H1 (cell line): ENCODE measurements at regions not wholly inside any gene's neighbourhood (a gene's known extent, or its start where the extent isn't known, plus 50 kb on each side); places are given as distances from the start of the nearest gene placed in this dataset.

Source experiments
- BCL11A ChIP-seq, 2 experiments: IDR thresholded peaks; one replicate each; pipeline ENCODE4 v1.6.1; 2011; ENCODE audit warnings: low read depth in 2 of 2, low read length in 2 of 2, mild to moderate bottlenecking in 2 of 2
- CEBPB ChIP-seq: IDR thresholded peaks from 2 replicates; pipeline ENCODE4 v1.6.1; 2012; ENCODE audit warnings: low read depth, low read length
- GTF2F1 ChIP-seq: IDR thresholded peaks from 2 replicates; pipeline ENCODE4 v1.6.1; 2012; ENCODE audit warnings: low read depth, low read length, improper control_type of control experiment, borderline replicate concordance
- NANOG ChIP-seq: IDR thresholded peaks from 2 replicates; pipeline ENCODE4 v1.6.1; 2011; ENCODE audit warnings: low read length, low read depth, mild to moderate bottlenecking, inconsistent platforms; ENCODE audit not compliant: insufficient read depth, poor library complexity, severe bottlenecking
- SIX5 ChIP-seq: IDR thresholded peaks from 2 replicates; pipeline ENCODE4 v1.6.1; 2011; ENCODE audit warnings: mild to moderate bottlenecking, low read depth, low read length
- SP2 ChIP-seq: IDR thresholded peaks from 2 replicates; pipeline ENCODE4 v1.6.1; 2012; ENCODE audit warnings: mild to moderate bottlenecking, low read length, inconsistent platforms
- SP4 ChIP-seq: IDR thresholded peaks from 2 replicates; pipeline ENCODE4 v1.6.1; 2012; ENCODE audit warnings: low read length, inconsistent platforms
- YY1 ChIP-seq: IDR thresholded peaks from 2 replicates; pipeline ENCODE4 v1.6.1; 2011; ENCODE audit warnings: low read depth, mild to moderate bottlenecking, low read length
- TF ChIP-seq, protein P1 (sequence below): IDR thresholded peaks from 2 replicates; pipeline ENCODE4 v1.6.1; 2011; ENCODE audit warnings: low read length, improper control_type of control experiment
- TF ChIP-seq, protein P2 (sequence below): IDR thresholded peaks from 2 replicates; pipeline ENCODE4 v1.6.1; 2011; ENCODE audit warnings: low read depth, mild to moderate bottlenecking, low read length; ENCODE audit not compliant: insufficient read depth

DNA sequence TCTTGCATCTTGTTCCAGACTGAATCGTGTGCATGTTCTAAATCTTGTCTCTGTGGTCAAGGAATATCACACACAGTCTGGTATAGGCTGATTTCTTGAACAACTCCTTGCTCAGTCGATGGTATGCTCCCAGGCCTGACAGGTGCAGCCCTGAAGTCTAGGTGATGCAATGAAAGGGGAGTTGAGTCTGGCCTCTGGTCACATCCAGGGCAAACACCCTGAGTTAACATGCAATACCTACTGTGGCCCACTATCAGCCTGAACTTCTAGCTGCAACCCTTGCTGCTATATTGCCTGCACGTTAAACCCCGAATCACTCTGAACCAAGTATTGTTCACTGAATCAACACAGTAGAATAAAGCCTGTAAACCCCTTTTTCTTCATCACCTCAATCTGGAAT lies 303.4 kb downstream of the USP25 start (continued):
- TF ChIP-seq, protein P1, sequence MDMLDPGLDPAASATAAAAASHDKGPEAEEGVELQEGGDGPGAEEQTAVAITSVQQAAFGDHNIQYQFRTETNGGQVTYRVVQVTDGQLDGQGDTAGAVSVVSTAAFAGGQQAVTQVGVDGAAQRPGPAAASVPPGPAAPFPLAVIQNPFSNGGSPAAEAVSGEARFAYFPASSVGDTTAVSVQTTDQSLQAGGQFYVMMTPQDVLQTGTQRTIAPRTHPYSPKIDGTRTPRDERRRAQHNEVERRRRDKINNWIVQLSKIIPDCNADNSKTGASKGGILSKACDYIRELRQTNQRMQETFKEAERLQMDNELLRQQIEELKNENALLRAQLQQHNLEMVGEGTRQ: no peak
- TF ChIP-seq NANOG (no peak), GTF2F1 (no peak), SP4 (no peak), YY1 (no peak), SP2 (no peak), CEBPB (no peak), SIX5 (no peak), BCL11A (IDR thresholded peaks at IDR 0.05; ENCODE audit: low read depth in 2 of 2, low read length in 2 of 2) (no peak)
- TF ChIP-seq, protein P2, sequence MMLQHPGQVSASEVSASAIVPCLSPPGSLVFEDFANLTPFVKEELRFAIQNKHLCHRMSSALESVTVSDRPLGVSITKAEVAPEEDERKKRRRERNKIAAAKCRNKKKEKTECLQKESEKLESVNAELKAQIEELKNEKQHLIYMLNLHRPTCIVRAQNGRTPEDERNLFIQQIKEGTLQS: no peak
